Esophagus muscularis mucosa (tissue), 4 donors: ENCODE measurements at regions not wholly inside any gene's neighbourhood (a gene's known extent, or its start where the extent isn't known, plus 50 kb on each side); places are given as distances from the start of the nearest gene placed in this dataset.

Experiments used
- DNase-seq: peaks from one replicate; pipeline ENCODE4 v3.0.0-alpha.2; 2017; ENCODE audit errors: extremely low spot score
- H3K27ac ChIP-seq, 4 donors: fragments of 200-600 bp; sonication (generic); replicated peaks in 1 of 4; 1 replicate in 3 of 4; 2 replicates in 1 of 4; pipeline ENCODE4 v1.5.1; 2016 to 2019; ENCODE audit warnings: mild to moderate bottlenecking in 1 of 4
- H3K27me3 ChIP-seq, 4 donors: fragments of 200-600 bp; sonication (generic); one replicate each; pipeline versions ENCODE4 v1.5.1 to v1.6.0; 2016 to 2019
- H3K36me3 ChIP-seq, 4 donors: fragments of 200-600 bp; sonication (generic); one replicate each; pipeline ENCODE4 v1.5.1; 2016 to 2019
- H3K4me1 ChIP-seq, 4 donors: fragments of 200-600 bp; sonication (generic); one replicate each; pipeline ENCODE4 v1.5.1; 2016 to 2019
- H3K4me3 ChIP-seq, 4 donors: fragments of 200-600 bp; sonication (generic); 1 replicate in 2 of 4; 2 replicates in 2 of 4; pipeline ENCODE4 v1.5.1; 2016 to 2019; ENCODE audit warnings: mild to moderate bottlenecking in 4 of 4, moderate library complexity in 1 of 4
- H3K9me3 ChIP-seq, 4 donors: fragments of 200-600 bp; sonication (generic); 1 replicate in 3 of 4; 2 replicates in 1 of 4; pipeline ENCODE4 v1.5.1; 2016 to 2019
- EP300 ChIP-seq: sonication (generic); formaldehyde crosslinking; IDR thresholded peaks from one replicate; pipeline ENCODE4 v1.6.1; 2017; ENCODE audit warnings: antibody characterized with exemption
- POLR2A ChIP-seq: fragments of 450-650 bp; IDR thresholded peaks from one replicate; pipeline ENCODE4 v1.6.1; 2017; ENCODE audit warnings: antibody characterized with exemption, moderate library complexity, mild to moderate bottlenecking, low read depth
- POLR2AphosphoS5 ChIP-seq, 2 donors: sonication (generic); formaldehyde crosslinking; IDR thresholded peaks; one replicate each; pipeline ENCODE4 v1.6.1; 2017; ENCODE audit warnings: antibody characterized with exemption in 2 of 2
- WGBS: methylation state at CpG from one replicate; pipeline ENCODE4 v1.1.5; 2018; 5-methylcytosine and 5-hydroxymethylcytosine counted together
- intact Hi-C: fragments of 100-400 bp; cut with DNase I; formaldehyde crosslinking; loops from one replicate; pipeline ENCODE4 v1.15.1; 2023
- TF ChIP-seq, protein P1 (sequence below), 3 experiments: fragments of 200-600 bp in 2 of 3; fragments of 450-650 bp in 1 of 3; sonication (generic) in 2 of 3; IDR thresholded peaks; one replicate each; pipeline ENCODE4 v1.5.1; 2017 to 2019; ENCODE audit warnings: antibody characterized with exemption in 3 of 3, mild to moderate bottlenecking in 2 of 3, moderate library complexity in 1 of 3

- no peaks in the 10 kb centered on the region for H3K4me1 ChIP-seq
- H3K9me3 ChIP-seq = peaks cover 0 to 5% (median 0%) of the 10 kb centered on the region in 4 donors
- H3K36me3 ChIP-seq = no peaks in the 10 kb centered on the region
- intact Hi-C loops = no loop called here
- no peak overlapping the region for H3K4me3 ChIP-seq
- no peaks in the 10 kb centered on the region for H3K27me3 ChIP-seq
- WGBS = 69% methylated on average over 4 of the region's 5 CpGs
- no peak for TF ChIP-seq EP300
- TF ChIP-seq POLR2A = no peak
- no peak for TF ChIP-seq POLR2AphosphoS5 (IDR thresholded peaks at IDR 0.05)
- TF ChIP-seq, protein P1, sequence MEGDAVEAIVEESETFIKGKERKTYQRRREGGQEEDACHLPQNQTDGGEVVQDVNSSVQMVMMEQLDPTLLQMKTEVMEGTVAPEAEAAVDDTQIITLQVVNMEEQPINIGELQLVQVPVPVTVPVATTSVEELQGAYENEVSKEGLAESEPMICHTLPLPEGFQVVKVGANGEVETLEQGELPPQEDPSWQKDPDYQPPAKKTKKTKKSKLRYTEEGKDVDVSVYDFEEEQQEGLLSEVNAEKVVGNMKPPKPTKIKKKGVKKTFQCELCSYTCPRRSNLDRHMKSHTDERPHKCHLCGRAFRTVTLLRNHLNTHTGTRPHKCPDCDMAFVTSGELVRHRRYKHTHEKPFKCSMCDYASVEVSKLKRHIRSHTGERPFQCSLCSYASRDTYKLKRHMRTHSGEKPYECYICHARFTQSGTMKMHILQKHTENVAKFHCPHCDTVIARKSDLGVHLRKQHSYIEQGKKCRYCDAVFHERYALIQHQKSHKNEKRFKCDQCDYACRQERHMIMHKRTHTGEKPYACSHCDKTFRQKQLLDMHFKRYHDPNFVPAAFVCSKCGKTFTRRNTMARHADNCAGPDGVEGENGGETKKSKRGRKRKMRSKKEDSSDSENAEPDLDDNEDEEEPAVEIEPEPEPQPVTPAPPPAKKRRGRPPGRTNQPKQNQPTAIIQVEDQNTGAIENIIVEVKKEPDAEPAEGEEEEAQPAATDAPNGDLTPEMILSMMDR (IDR thresholded peaks at IDR 0.05) = no peak
- no peak overlapping the region for H3K27ac ChIP-seq
- DNase-seq = no peak
Observed at GRCh38 chrX:42414057-42414456, 363.9 kb downstream of the PPP1R2C start.

- DNase-seq = no peak
- TF ChIP-seq POLR2AphosphoS5 (IDR thresholded peaks at IDR 0.05) (no peak), POLR2A (no peak), EP300 (no peak)
- TF ChIP-seq, protein P1 (IDR thresholded peaks at IDR 0.05) = no peak
- no peak overlapping the region for H3K4me3 ChIP-seq
- no peaks in the 10 kb centered on the region for H3K36me3 ChIP-seq
- no peak overlapping the region for H3K27ac ChIP-seq
- no peaks in the 10 kb centered on the region for H3K27me3 ChIP-seq
- WGBS = 63% methylated on average over 2 of the region's 2 CpGs
- intact Hi-C loops = no loop called here
- no peaks in the 10 kb centered on the region for H3K9me3 ChIP-seq
- no peaks in the 10 kb centered on the region for H3K4me1 ChIP-seq
Observed at GRCh38 chrX:42399632-42400024, 378.3 kb downstream of the PPP1R2C start.

DNA sequence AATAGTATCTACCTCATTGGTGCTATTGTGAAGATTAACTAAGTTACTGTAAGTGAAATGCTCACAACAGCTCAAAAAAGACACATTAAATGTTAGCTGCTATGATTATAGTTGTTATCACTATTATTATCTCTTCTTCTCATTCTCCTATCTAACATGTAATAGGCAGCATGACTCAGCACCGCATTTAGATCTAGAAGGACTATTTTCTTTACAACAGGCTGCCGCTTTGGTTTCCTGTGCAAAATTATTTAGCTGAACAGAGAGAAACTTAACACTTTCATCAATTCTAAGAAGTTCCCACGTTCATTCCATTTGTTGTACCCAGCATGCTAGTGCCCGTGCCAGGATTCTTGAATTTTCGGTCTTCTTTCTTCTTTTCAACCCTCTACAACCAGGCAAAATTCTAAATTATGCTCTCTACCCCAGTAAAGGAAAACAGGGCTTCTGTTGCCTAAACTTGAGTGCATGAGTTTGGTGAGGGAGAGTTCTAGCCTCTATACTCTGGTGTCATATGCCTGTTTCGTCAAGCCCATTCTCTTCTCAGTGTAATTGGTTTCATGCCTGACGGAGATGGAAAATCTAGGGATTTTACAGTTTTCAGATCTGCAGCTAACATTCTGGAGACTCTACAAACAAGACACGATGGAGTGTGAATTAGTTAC is 378.9 kb downstream of the PPP1R2C start:
- Histone ChIP-seq H3K9me3 (no peaks in the 10 kb centered on the region), H3K36me3 (no peaks in the 10 kb centered on the region), H3K4me3 (no peak overlapping the region), H3K4me1 (no peaks in the 10 kb centered on the region), H3K27me3 (no peaks in the 10 kb centered on the region), H3K27ac (no peak overlapping the region)
- 74% methylated on average over 8 of the region's 8 CpGs for WGBS
- DNase-seq = no peak
- TF ChIP-seq EP300 = no peak
- no peak for TF ChIP-seq POLR2A
- no peak for TF ChIP-seq POLR2AphosphoS5 (IDR thresholded peaks at IDR 0.05)
- TF ChIP-seq, protein P1 (IDR thresholded peaks at IDR 0.05) = no peak
- intact Hi-C loops = no loop called here

GRCh38 chrX:42396136-42396535 is 381.8 kb downstream of the PPP1R2C start:
- Histone ChIP-seq H3K9me3 (no peaks in the 10 kb centered on the region), H3K4me1 (no peaks in the 10 kb centered on the region), H3K4me3 (no peak overlapping the region), H3K27me3 (no peaks in the 10 kb centered on the region), H3K27ac (no peak overlapping the region), H3K36me3 (no peaks in the 10 kb centered on the region)
- 81% methylated on average over 4 of the region's 4 CpGs for WGBS
- intact Hi-C loops = no loop called here
- no peak for DNase-seq
- TF ChIP-seq POLR2AphosphoS5 (IDR thresholded peaks at IDR 0.05) (no peak), POLR2A (no peak), EP300 (no peak)
- TF ChIP-seq, protein P1 (IDR thresholded peaks at IDR 0.05) = no peak

GRCh38 chrX:42392846-42393245 is 385.1 kb downstream of the PPP1R2C start:
- no peak for TF ChIP-seq EP300
- TF ChIP-seq POLR2A = no peak
- TF ChIP-seq, protein P1 (IDR thresholded peaks at IDR 0.05) = no peak
- TF ChIP-seq POLR2AphosphoS5 (IDR thresholded peaks at IDR 0.05) = no peak

More at GRCh38 chrX:42392846-42393245, 385.1 kb downstream of the PPP1R2C start:
- DNase-seq = no peak
- Histone ChIP-seq H3K4me1 (no peaks in the 10 kb centered on the region), H3K27ac (no peak overlapping the region), H3K27me3 (peaks cover 0 to 6% (median 0%) of the 10 kb centered on the region in 4 donors), H3K9me3 (no peaks in the 10 kb centered on the region), H3K4me3 (no peak overlapping the region), H3K36me3 (no peaks in the 10 kb centered on the region)
- intact Hi-C loops = no loop called here
- WGBS = 37% methylated on average over 1 of the region's 1 CpG
